BLaER1 (cell line): ENCODE measurements at regions not wholly inside any gene's neighbourhood (a gene's known extent, or its start where the extent isn't known, plus 50 kb on each side); places are given as distances from the start of the nearest gene placed in this dataset.
"Not testable (repeated sequence)": the region's sequence is repeated elsewhere in the genome, so short reads cannot be mapped to it uniquely, and the experiment has no call there.

Source experiments
- H3K27ac ChIP-seq: shearing (Covaris generic); formaldehyde crosslinking; 2 replicates; pipeline ENCODE4 v1.8.1; 2022
- H3K27me3 ChIP-seq: shearing (Covaris generic); formaldehyde crosslinking; 2 replicates; pipeline ENCODE4 v1.8.1; 2022
- H3K36me3 ChIP-seq: shearing (Covaris generic); formaldehyde crosslinking; 2 replicates; pipeline ENCODE4 v1.8.1; 2022
- H3K4me1 ChIP-seq: shearing (Covaris generic); formaldehyde crosslinking; 2 replicates; pipeline ENCODE4 v1.8.1; 2022
- H3K4me2 ChIP-seq: shearing (Covaris generic); formaldehyde crosslinking; 2 replicates; pipeline ENCODE4 v1.8.1; 2022
- H3K4me3 ChIP-seq: shearing (Covaris generic); formaldehyde crosslinking; 2 replicates; pipeline ENCODE4 v1.8.1; 2022
- H3K9ac ChIP-seq: shearing (Covaris generic); formaldehyde crosslinking; 2 replicates; pipeline ENCODE4 v1.8.1; 2022
- H3K9me3 ChIP-seq: shearing (Covaris generic); formaldehyde crosslinking; 2 replicates; pipeline ENCODE4 v1.8.1; 2022
- H4K20me1 ChIP-seq: shearing (Covaris generic); formaldehyde crosslinking; 2 replicates; pipeline ENCODE4 v1.8.1; 2022
- Cebpa-rat ChIP-seq: shearing (Covaris generic); IDR thresholded peaks from 2 replicates; pipeline ENCODE4 v1.8.1; 2022

GRCh38 chr1:228650141-228650540 lies 85.1 kb upstream of the RHOU start:
- peaks cover 82% of the 10 kb centered on the region for H3K27me3 ChIP-seq
- H3K4me3 ChIP-seq: no peak overlapping the region
- H3K4me2 ChIP-seq: no peak overlapping the region

GRCh38 chr1:228650946-228651345 lies 84.3 kb upstream of the RHOU start:
- no peak overlapping the region for H3K4me3 ChIP-seq
- no peaks in the 10 kb centered on the region for H3K9me3 ChIP-seq
- no peak overlapping the region for H3K9ac ChIP-seq
- H3K4me1 ChIP-seq: peaks cover 18% of the 10 kb centered on the region
- TF ChIP-seq Cebpa-rat: no peak
- H4K20me1 ChIP-seq: peaks cover 54% of the 10 kb centered on the region
- H3K4me2 ChIP-seq: no peak overlapping the region
- no peak overlapping the region for H3K27ac ChIP-seq
- H3K27me3 ChIP-seq: peaks cover 90% of the 10 kb centered on the region
- H3K36me3 ChIP-seq: no peaks in the 10 kb centered on the region

More at GRCh38 chr1:228650141-228650540, 85.1 kb upstream of the RHOU start:
- H4K20me1 ChIP-seq: peaks cover 54% of the 10 kb centered on the region
- no peak overlapping the region for H3K9ac ChIP-seq
- H3K27ac ChIP-seq: no peak overlapping the region
- H3K9me3 ChIP-seq: no peaks in the 10 kb centered on the region
- TF ChIP-seq Cebpa-rat: no peak
- no peaks in the 10 kb centered on the region for H3K36me3 ChIP-seq
- H3K4me1 ChIP-seq: peaks cover 18% of the 10 kb centered on the region

GRCh38 chr1:228652116-228652515 lies 83.2 kb upstream of the RHOU start:
- Histone ChIP-seq H3K4me2 (no peak overlapping the region), H3K9me3 (no peaks in the 10 kb centered on the region), H3K4me3 (no peak overlapping the region), H3K9ac (no peak overlapping the region), H3K36me3 (no peaks in the 10 kb centered on the region), H3K4me1 (peaks cover 12% of the 10 kb centered on the region), H3K27me3 (peaks cover 86% of the 10 kb centered on the region), H3K27ac (no peak overlapping the region), H4K20me1 (peaks cover 48% of the 10 kb centered on the region)
- no peak for TF ChIP-seq Cebpa-rat

- not testable (repeated sequence) for H3K4me3 ChIP-seq, H3K9ac ChIP-seq, H3K4me2 ChIP-seq, H3K4me1 ChIP-seq, H3K9me3 ChIP-seq, H3K36me3 ChIP-seq, H3K27ac ChIP-seq
- peaks cover 38% of the 10 kb centered on the region for H4K20me1 ChIP-seq
- H3K27me3 ChIP-seq: peaks cover 79% of the 10 kb centered on the region
Observed at GRCh38 chr1:228653057-228653456, 82.2 kb upstream of the RHOU start.

GRCh38 chr1:228653748-228654147 lies 81.5 kb upstream of the RHOU start:
- Histone ChIP-seq H3K4me1 (no peaks in the 10 kb centered on the region), H3K4me3 (no peak overlapping the region), H4K20me1 (peaks cover 31% of the 10 kb centered on the region), H3K27me3 (peaks cover 75% of the 10 kb centered on the region), H3K9me3 (no peaks in the 10 kb centered on the region), H3K9ac (no peak overlapping the region), H3K4me2 (no peak overlapping the region), H3K27ac (no peak overlapping the region), H3K36me3 (no peaks in the 10 kb centered on the region)
- no peak for TF ChIP-seq Cebpa-rat

DNA sequence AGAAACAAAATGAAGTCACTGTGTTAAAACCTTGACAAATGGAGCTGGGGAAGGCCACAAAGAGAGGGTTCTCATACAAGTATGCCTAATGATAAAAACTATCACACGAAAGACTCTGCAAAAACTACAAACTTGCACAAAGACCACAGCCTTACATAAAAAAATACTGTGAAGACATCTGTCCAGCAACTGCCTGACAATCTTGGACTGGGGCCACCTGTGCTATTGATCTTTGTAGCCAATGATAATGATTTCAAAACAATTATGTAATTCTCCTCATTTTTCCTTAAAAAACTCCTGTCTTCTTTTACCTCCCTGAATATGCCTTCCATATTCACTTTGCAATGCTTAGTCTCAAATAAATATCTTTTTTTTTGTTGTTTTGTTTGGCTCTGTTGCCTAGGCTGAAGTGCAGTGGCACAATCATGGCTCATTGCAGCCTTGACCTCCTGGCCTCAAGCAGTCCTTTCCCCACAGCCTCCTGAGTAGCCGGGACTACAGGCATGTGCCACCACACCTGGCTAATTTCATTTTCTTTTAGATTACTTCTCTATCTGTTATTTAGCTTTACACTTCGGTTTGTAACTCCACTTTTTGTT lies 79.4 kb upstream of the RHOU start:
- Histone ChIP-seq H3K9ac (no peak overlapping the region), H3K4me2 (no peak overlapping the region), H3K27ac (no peak overlapping the region), H3K4me1 (no peaks in the 10 kb centered on the region), H4K20me1 (peaks cover 13% of the 10 kb centered on the region; the same call in 1 of the 2 replicates), H3K36me3 (no peaks in the 10 kb centered on the region), H3K27me3 (peaks cover 53% of the 10 kb centered on the region), H3K9me3 (no peaks in the 10 kb centered on the region), H3K4me3 (no peak overlapping the region)
- TF ChIP-seq Cebpa-rat: no peak

GRCh38 chr1:228662007-228662689 lies 73.1 kb upstream of the RHOU start:
- not testable (repeated sequence) for H3K4me2 ChIP-seq, H3K4me3 ChIP-seq, H3K4me1 ChIP-seq, H3K27ac ChIP-seq, H3K9ac ChIP-seq, H3K9me3 ChIP-seq, H3K36me3 ChIP-seq, H3K27me3 ChIP-seq, H4K20me1 ChIP-seq

DNA sequence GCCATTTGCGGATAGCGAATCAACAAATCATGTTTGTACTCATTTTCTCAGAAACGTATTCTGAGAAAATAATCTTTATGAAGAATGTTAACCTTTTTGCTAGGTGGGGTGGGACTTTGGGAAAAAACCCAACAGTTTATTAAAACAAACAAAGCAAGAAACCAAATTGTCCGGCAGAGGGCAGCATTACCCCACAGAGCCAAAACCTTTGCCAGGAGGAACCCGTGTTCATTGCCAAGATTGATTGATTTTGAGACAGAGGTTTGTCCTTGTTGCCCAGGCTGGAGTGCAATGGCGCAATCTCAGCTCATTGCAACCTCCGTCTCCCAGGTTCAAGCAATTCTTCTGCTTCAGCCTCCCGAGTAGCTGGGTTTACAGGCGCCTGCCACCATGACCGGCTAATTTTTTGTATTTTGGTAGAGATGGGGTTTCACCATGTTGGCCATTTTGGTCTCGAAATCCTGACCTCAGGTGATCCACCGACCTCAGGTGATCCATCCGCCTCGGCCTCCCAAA lies 70.8 kb upstream of the RHOU start:
- H3K9ac ChIP-seq: no peak overlapping the region
- no peak overlapping the region for H3K27ac ChIP-seq
- no peak overlapping the region for H3K4me2 ChIP-seq
- H3K27me3 ChIP-seq: no peaks in the 10 kb centered on the region; the same call in 1 of the 2 replicates
- no peak for TF ChIP-seq Cebpa-rat
- H3K4me1 ChIP-seq: peaks cover 10% of the 10 kb centered on the region
- H3K9me3 ChIP-seq: no peaks in the 10 kb centered on the region
- H4K20me1 ChIP-seq: no peaks in the 10 kb centered on the region
- H3K36me3 ChIP-seq: no peaks in the 10 kb centered on the region
- H3K4me3 ChIP-seq: no peak overlapping the region

- H3K4me1 ChIP-seq: peaks cover 10% of the 10 kb centered on the region
- H3K27ac ChIP-seq: no peak overlapping the region
- no peaks in the 10 kb centered on the region for H4K20me1 ChIP-seq
- H3K27me3 ChIP-seq: no peaks in the 10 kb centered on the region; the same call in 1 of the 2 replicates
- no peak overlapping the region for H3K4me3 ChIP-seq
- no peak overlapping the region for H3K4me2 ChIP-seq
- H3K9ac ChIP-seq: no peak overlapping the region
- H3K9me3 ChIP-seq: no peaks in the 10 kb centered on the region
- no peaks in the 10 kb centered on the region for H3K36me3 ChIP-seq
- TF ChIP-seq Cebpa-rat: no peak
Observed at GRCh38 chr1:228666686-228667623, 68.3 kb upstream of the RHOU start.
